Hepatocyte (in vitro differentiated cells): ENCODE measurements at regions not wholly inside any gene's neighbourhood (a gene's known extent, or its start where the extent isn't known, plus 50 kb on each side); places are given as distances from the start of the nearest gene placed in this dataset.

Source experiments
- DNase-seq: peaks from one replicate; pipeline ENCODE4 v3.0.0-alpha.2; 2016; ENCODE audit warnings: low spot score
- H2AFZ ChIP-seq: fragments of 200-600 bp; sonication (generic); 2 replicates; pipeline ENCODE4 v1.6.0; 2016; ENCODE audit warnings: antibody characterized with exemption, mild to moderate bottlenecking
- H3K27ac ChIP-seq: fragments of 200-600 bp; sonication (generic); 2 replicates; pipeline ENCODE4 v1.5.1; 2016; ENCODE audit warnings: mild to moderate bottlenecking
- H3K27me3 ChIP-seq: fragments of 200-600 bp; sonication (generic); 2 replicates; pipeline ENCODE4 v1.6.1; 2016
- H3K36me3 ChIP-seq: fragments of 200-600 bp; sonication (generic); replicated peaks from 2 replicates; pipeline ENCODE4 v1.5.1; 2016; ENCODE audit warnings: low read depth; ENCODE audit not compliant: insufficient read depth
- H3K4me1 ChIP-seq: fragments of 200-600 bp; sonication (generic); 2 replicates; pipeline ENCODE4 v1.5.1; 2016; ENCODE audit warnings: mild to moderate bottlenecking, moderate library complexity; ENCODE audit not compliant: insufficient read depth
- H3K4me2 ChIP-seq: fragments of 200-600 bp; sonication (generic); 2 replicates; pipeline ENCODE4 v1.6.0; 2016
- H3K4me3 ChIP-seq: fragments of 200-600 bp; sonication (generic); 2 replicates; pipeline ENCODE4 v1.5.1; 2016; ENCODE audit warnings: mild to moderate bottlenecking
- H3K79me2 ChIP-seq: fragments of 200-600 bp; sonication (generic); 2 replicates; pipeline ENCODE4 v1.6.0; 2017; ENCODE audit warnings: mild to moderate bottlenecking
- H3K9me2 ChIP-seq: fragments of 200-600 bp; sonication (generic); replicated peaks from 2 replicates; pipeline ENCODE4 v1.6.0; 2017; ENCODE audit warnings: mild to moderate bottlenecking; ENCODE audit not compliant: insufficient read depth
- H3K9me3 ChIP-seq: fragments of 200-600 bp; sonication (generic); 2 replicates; pipeline ENCODE4 v1.5.1; 2016; ENCODE audit warnings: low read depth, mild to moderate bottlenecking
- H4K20me1 ChIP-seq: fragments of 200-600 bp; sonication (generic); 2 replicates; pipeline ENCODE4 v1.6.0; 2016; ENCODE audit warnings: mild to moderate bottlenecking; ENCODE audit not compliant: insufficient read depth, poor library complexity, severe bottlenecking
- EZH2 ChIP-seq: fragments of 200-600 bp; sonication (generic); IDR thresholded peaks from 2 replicates; pipeline ENCODE4 v1.6.1; 2016; ENCODE audit warnings: antibody characterized with exemption, mild to moderate bottlenecking, borderline replicate concordance
- EZH2phosphoT487 ChIP-seq: fragments of 200-600 bp; sonication (generic); IDR thresholded peaks from one replicate; pipeline ENCODE4 v1.6.1; 2018; ENCODE audit warnings: antibody characterized with exemption, mild to moderate bottlenecking, low read depth, moderate library complexity; ENCODE audit not compliant: unreplicated experiment, severe bottlenecking
- WGBS: methylation state at CpG from one replicate; pipeline ENCODE4 v1.1.6; 2016; ENCODE audit warnings: low lambda C conversion rate; ENCODE audit errors: missing lambda C conversion rate; 5-methylcytosine and 5-hydroxymethylcytosine counted together
- TF ChIP-seq, protein P1 (sequence below): fragments of 200-600 bp; sonication (generic); IDR thresholded peaks from 2 replicates; pipeline ENCODE4 v1.5.1; 2016; ENCODE audit warnings: antibody characterized with exemption, mild to moderate bottlenecking; ENCODE audit not compliant: poor library complexity

- Histone ChIP-seq H3K27me3 (no peaks in the 10 kb centered on the region), H3K27ac (no peak overlapping the region), H3K4me1 (no peaks in the 10 kb centered on the region), H4K20me1 (no peaks in the 10 kb centered on the region), H3K4me3 (no peak overlapping the region), H2AFZ (no peak overlapping the region), H3K36me3 (no peaks in the 10 kb centered on the region), H3K4me2 (peak overlapping the region; percentile 42), H3K9me2 (no peaks in the 10 kb centered on the region), H3K79me2 (no peaks in the 10 kb centered on the region), H3K9me3 (no peaks in the 10 kb centered on the region)
- 77% methylated on average over 6 of the region's 6 CpGs for WGBS
- TF ChIP-seq EZH2 (no peak), EZH2phosphoT487 (no peak)
- TF ChIP-seq, protein P1, sequence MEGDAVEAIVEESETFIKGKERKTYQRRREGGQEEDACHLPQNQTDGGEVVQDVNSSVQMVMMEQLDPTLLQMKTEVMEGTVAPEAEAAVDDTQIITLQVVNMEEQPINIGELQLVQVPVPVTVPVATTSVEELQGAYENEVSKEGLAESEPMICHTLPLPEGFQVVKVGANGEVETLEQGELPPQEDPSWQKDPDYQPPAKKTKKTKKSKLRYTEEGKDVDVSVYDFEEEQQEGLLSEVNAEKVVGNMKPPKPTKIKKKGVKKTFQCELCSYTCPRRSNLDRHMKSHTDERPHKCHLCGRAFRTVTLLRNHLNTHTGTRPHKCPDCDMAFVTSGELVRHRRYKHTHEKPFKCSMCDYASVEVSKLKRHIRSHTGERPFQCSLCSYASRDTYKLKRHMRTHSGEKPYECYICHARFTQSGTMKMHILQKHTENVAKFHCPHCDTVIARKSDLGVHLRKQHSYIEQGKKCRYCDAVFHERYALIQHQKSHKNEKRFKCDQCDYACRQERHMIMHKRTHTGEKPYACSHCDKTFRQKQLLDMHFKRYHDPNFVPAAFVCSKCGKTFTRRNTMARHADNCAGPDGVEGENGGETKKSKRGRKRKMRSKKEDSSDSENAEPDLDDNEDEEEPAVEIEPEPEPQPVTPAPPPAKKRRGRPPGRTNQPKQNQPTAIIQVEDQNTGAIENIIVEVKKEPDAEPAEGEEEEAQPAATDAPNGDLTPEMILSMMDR = no peak
- no peak for DNase-seq
These were observed 110.0 kb upstream of the ARPP21 start for GRCh38 chr3:35529337-35529736.

- WGBS = 91% methylated on average over 1 of the region's 1 CpG
These were observed 102.1 kb upstream of the ARPP21 start for GRCh38 chr3:35537265-35537664.

DNA sequence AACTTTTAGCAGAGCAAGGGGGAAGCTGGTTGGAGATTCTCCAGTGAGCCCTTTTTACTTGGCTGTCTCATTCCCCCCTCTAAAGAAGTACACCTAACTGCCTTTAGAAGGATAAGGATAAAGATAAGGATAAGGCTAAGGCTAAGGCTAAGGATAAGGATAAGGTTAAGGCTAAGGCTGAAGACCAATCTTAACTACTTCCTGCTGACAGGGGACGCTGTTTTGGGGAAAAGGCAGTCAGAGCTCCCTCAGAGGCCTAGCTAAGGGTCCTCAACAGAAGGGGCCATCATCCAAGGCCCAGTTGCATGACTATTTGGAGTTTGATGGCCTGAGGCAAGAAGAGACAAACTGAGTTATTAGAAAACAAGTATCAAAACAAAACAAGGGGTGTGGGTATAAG, 94.3 kb upstream of the ARPP21 start:
- H3K36me3 ChIP-seq = no peaks in the 10 kb centered on the region
- no peak overlapping the region for H3K27ac ChIP-seq
- H3K79me2 ChIP-seq = no peaks in the 10 kb centered on the region
- no peaks in the 10 kb centered on the region for H3K9me3 ChIP-seq
- H4K20me1 ChIP-seq = no peaks in the 10 kb centered on the region
- H2AFZ ChIP-seq = no peak overlapping the region
- WGBS = 37% methylated on average over 1 of the region's 1 CpG
- TF ChIP-seq, protein P1 = no peak
- TF ChIP-seq EZH2 (no peak), EZH2phosphoT487 (no peak)
- H3K27me3 ChIP-seq = no peaks in the 10 kb centered on the region
- H3K4me3 ChIP-seq = no peak overlapping the region
- H3K4me1 ChIP-seq = no peaks in the 10 kb centered on the region
- H3K4me2 ChIP-seq = no peak overlapping the region
- DNase-seq = no peak
- no peaks in the 10 kb centered on the region for H3K9me2 ChIP-seq

More at GRCh38 chr3:35537265-35537664, 102.1 kb upstream of the ARPP21 start:
- no peak overlapping the region for H2AFZ ChIP-seq
- no peak overlapping the region for H3K4me3 ChIP-seq
- no peaks in the 10 kb centered on the region for H3K36me3 ChIP-seq
- no peaks in the 10 kb centered on the region for H3K9me2 ChIP-seq
- TF ChIP-seq, protein P1 = no peak
- TF ChIP-seq EZH2phosphoT487 (no peak), EZH2 (no peak)
- H3K9me3 ChIP-seq = no peaks in the 10 kb centered on the region
- H4K20me1 ChIP-seq = no peaks in the 10 kb centered on the region
- H3K4me1 ChIP-seq = no peaks in the 10 kb centered on the region
- DNase-seq = no peak
- H3K79me2 ChIP-seq = no peaks in the 10 kb centered on the region
- no peaks in the 10 kb centered on the region for H3K27me3 ChIP-seq
- H3K27ac ChIP-seq = no peak overlapping the region
- no peak overlapping the region for H3K4me2 ChIP-seq

DNA sequence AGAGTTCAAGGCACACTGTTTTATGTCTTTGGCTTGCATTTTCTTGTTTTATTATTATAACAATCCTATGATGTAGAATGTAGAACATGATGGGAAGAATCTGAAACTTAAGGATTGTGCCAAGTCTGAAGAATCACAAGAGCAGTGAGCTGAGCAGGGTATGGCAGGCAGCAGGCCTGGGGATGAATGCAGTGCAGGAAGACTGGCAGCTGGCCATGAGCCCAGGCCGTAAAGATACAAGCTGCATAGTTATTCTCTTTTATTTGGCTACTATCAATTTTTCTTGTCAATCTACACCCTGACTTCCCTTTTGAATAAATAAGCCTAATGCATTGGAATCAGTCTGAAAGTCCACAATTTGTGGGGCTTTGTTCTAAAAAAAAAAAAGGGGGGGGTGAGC, 89.6 kb upstream of the ARPP21 start:
- no peak overlapping the region for H3K4me2 ChIP-seq
- DNase-seq = no peak
- no peaks in the 10 kb centered on the region for H3K4me1 ChIP-seq
- WGBS = 56% methylated on average over 1 of the region's 1 CpG
- H4K20me1 ChIP-seq = no peaks in the 10 kb centered on the region
- no peaks in the 10 kb centered on the region for H3K9me2 ChIP-seq
- H3K9me3 ChIP-seq = no peaks in the 10 kb centered on the region
- H3K4me3 ChIP-seq = no peak overlapping the region
- H3K36me3 ChIP-seq = no peaks in the 10 kb centered on the region
- no peak overlapping the region for H3K27ac ChIP-seq
- no peak overlapping the region for H2AFZ ChIP-seq
- TF ChIP-seq EZH2 (no peak), EZH2phosphoT487 (no peak)
- TF ChIP-seq, protein P1 = no peak
- H3K27me3 ChIP-seq = no peaks in the 10 kb centered on the region
- no peaks in the 10 kb centered on the region for H3K79me2 ChIP-seq
